ENCODE measurements at regions not wholly inside any gene's neighbourhood (a gene's known extent, or its start where the extent isn't known, plus 50 kb on each side); places are given as distances from the start of the nearest gene placed in this dataset.

DNA sequence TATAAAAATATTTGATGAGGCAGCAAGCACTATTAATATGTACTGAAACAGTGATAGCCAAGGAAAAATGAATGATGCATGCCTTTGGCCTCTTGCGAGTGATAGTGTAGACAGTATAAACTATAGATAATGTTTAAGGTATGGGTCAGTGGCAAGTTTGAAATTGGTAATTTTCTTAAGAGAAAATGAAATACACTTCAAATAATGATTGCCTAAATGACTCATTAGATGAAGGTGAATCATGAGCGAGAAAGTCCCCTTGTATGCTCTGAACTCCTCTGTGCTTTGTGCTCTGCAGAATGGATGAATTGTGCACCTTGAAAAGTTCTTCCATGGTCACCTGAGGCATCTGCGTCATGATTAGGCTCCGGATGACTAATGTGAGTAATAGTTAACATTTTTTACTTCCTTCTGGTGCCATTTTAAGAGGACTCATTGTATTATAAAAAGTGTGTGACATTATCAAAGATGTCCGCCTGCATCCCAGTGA, 84.9 kb upstream of the RTL1 start:
- H3K27ac ChIP-seq, result no peak overlapping the region
- no peaks in the 10 kb centered on the region for H3K9me3 ChIP-seq
- TF ChIP-seq POLR2AphosphoS5 (IDR thresholded peaks at IDR 0.05; ENCODE audit: insufficient read depth in 1 of 2, low read depth in 1 of 2) (no peak), CTCF (IDR thresholded peaks at IDR 0.05) (no peak), POLR2A (IDR thresholded peaks at IDR 0.05) (no peak)
- H3K4me1 ChIP-seq, result no peaks in the 10 kb centered on the region
- H3K4me3 ChIP-seq, result no peak overlapping the region
- no peak for DNase-seq (ENCODE audit: extremely low spot score in 2 of 2)
- no peaks in the 10 kb centered on the region for H3K36me3 ChIP-seq
- H3K27me3 ChIP-seq, result no peaks in the 10 kb centered on the region
- intact Hi-C loops (cut with DNase I), result no loop called here

DNA sequence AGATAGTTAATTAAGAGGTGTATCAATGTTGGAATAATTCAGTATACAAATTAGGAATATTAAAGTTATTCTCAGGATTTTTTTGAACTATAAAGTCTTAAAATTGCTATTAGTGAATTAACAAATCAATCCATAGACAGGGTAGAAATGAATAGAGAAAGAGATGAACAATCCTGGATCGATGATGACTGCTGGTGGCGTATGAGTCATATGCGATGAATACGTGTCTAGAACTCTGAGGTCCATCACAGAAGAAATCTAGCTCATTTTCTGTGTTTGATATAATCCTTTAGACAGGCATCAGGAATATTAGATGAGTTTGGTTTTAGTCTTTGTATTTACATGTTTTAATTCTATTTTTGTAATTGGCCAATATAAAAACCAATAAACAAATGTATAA, 85.4 kb upstream of the RTL1 start:
- no peaks in the 10 kb centered on the region for H3K36me3 ChIP-seq
- no peaks in the 10 kb centered on the region for H3K27me3 ChIP-seq
- no peak for TF ChIP-seq CTCF (IDR thresholded peaks at IDR 0.05)
- no peak for TF ChIP-seq POLR2AphosphoS5 (IDR thresholded peaks at IDR 0.05; ENCODE audit: insufficient read depth in 1 of 2, low read depth in 1 of 2)
- TF ChIP-seq POLR2A (IDR thresholded peaks at IDR 0.05), result no peak
- intact Hi-C loops (cut with DNase I), result no loop called here
- H3K9me3 ChIP-seq, result no peaks in the 10 kb centered on the region
- H3K27ac ChIP-seq, result no peak overlapping the region
- H3K4me1 ChIP-seq, result no peaks in the 10 kb centered on the region
- DNase-seq (ENCODE audit: extremely low spot score in 2 of 2), result no peak
- H3K4me3 ChIP-seq, result no peak overlapping the region

DNA sequence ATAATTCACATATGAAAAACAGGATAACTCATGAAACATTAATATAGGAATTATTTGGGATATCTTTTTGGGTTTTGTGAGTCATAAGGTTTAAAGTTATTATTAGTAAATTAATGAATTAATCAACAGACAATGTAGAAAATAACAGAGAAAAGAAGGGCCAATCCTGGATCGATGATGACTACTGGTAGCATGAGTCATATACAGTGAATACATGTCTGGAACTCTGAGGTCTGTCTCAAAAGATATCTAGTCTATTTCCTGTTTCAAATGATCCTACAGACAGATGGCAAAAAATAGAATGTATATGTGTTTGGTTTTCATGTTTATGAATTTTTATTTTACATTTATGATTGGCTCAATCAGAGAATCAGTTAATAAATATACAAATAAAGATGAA, 86.4 kb upstream of the RTL1 start:
- DNase-seq (ENCODE audit: extremely low spot score in 2 of 2), result no peak
- TF ChIP-seq POLR2AphosphoS5 (IDR thresholded peaks at IDR 0.05; ENCODE audit: insufficient read depth in 1 of 2, low read depth in 1 of 2), result no peak
- no peak for TF ChIP-seq CTCF (IDR thresholded peaks at IDR 0.05)
- no peak for TF ChIP-seq POLR2A (IDR thresholded peaks at IDR 0.05)
- Histone ChIP-seq H3K4me3 (no peak overlapping the region), H3K36me3 (no peaks in the 10 kb centered on the region), H3K27me3 (no peaks in the 10 kb centered on the region), H3K27ac (no peak overlapping the region), H3K9me3 (no peaks in the 10 kb centered on the region), H3K4me1 (no peaks in the 10 kb centered on the region)
- intact Hi-C loops (cut with DNase I), result no loop called here

DNA sequence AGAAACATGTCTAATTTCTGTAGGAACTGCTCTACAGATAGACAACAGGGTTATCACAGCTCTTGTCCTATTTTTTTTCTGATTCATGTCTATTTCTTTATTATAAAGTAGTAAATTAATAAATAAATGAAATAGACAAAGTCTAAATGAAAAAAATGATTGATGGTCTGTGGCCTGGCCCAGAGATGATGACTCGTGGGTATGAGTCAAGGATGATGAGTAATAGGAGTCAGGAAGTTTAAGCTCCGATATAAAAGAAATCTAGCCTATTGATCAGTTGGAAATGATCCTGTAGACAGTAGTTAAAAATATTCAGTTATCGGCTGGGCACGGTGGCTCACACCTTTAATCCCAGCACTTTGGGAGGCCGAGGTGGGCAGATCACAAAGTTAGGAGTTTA, 90.6 kb upstream of the RTL1 start:
- no peaks in the 10 kb centered on the region for H3K27me3 ChIP-seq
- no peaks in the 10 kb centered on the region for H3K36me3 ChIP-seq
- no peak overlapping the region for H3K4me3 ChIP-seq
- no peak overlapping the region for H3K27ac ChIP-seq
- intact Hi-C loops (cut with DNase I), result no loop called here
- H3K9me3 ChIP-seq, result no peaks in the 10 kb centered on the region
- no peak for DNase-seq (ENCODE audit: extremely low spot score in 2 of 2)
- no peaks in the 10 kb centered on the region for H3K4me1 ChIP-seq
- TF ChIP-seq CTCF (IDR thresholded peaks at IDR 0.05) (no peak), POLR2A (IDR thresholded peaks at IDR 0.05) (no peak), POLR2AphosphoS5 (IDR thresholded peaks at IDR 0.05; ENCODE audit: insufficient read depth in 1 of 2, low read depth in 1 of 2) (no peak)

DNA sequence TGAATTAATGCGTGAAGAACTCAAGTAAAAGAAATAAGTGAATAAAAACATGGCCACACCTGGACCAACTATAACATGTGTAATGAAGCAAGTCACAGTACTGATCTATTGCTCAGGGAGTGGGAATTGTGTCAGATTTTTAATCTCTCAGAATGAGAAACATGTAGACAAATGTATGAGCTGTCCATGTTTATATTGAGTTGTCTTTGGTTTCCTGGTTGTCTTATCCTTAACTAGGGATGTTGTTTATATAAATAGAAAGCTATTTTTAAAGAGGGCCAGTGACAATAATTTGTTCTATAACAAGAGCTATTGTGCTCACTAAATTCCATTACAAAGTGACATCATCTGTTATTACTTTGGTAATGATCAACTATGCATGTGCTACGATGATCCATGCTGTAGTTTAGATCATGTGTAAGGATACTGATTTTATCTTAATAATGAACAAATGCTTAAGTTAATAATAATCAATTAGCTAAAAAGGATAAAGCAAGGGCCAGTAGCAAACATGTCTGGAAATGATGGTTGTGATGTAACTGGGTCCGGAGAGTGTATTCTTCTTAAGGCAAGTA, 91.3 kb upstream of the RTL1 start:
- DNase-seq (ENCODE audit: extremely low spot score in 2 of 2), result no peak
- TF ChIP-seq POLR2AphosphoS5 (IDR thresholded peaks at IDR 0.05; ENCODE audit: insufficient read depth in 1 of 2, low read depth in 1 of 2), result no peak
- TF ChIP-seq POLR2A (IDR thresholded peaks at IDR 0.05), result no peak
- no peak for TF ChIP-seq CTCF (IDR thresholded peaks at IDR 0.05)
- intact Hi-C loops (cut with DNase I), result no loop called here

More for the DNA sequence above, 91.3 kb upstream of the RTL1 start:
- no peaks in the 10 kb centered on the region for H3K36me3 ChIP-seq
- no peak overlapping the region for H3K4me3 ChIP-seq
- H3K27me3 ChIP-seq, result no peaks in the 10 kb centered on the region
- H3K9me3 ChIP-seq, result no peaks in the 10 kb centered on the region
- H3K27ac ChIP-seq, result no peak overlapping the region
- no peaks in the 10 kb centered on the region for H3K4me1 ChIP-seq

All from vagina (tissue), 2 donors.